ENCODE measurements at regions not wholly inside any gene's neighbourhood (a gene's known extent, or its start where the extent isn't known, plus 50 kb on each side); places are given as distances from the start of the nearest gene placed in this dataset.

- no peak overlapping the region for H3K4me3 ChIP-seq (replicated peaks; ENCODE audit: insufficient read depth, low read length)
- no peak overlapping the region for H3K27ac ChIP-seq (replicated peaks)
- H3K27me3 ChIP-seq (ENCODE audit: insufficient read depth, poor library complexity, severe bottlenecking) = no peaks in the 10 kb centered on the region
- no peak for TF ChIP-seq SPI1 (IDR thresholded peaks at IDR 0.05; ENCODE audit: borderline replicate concordance, low read depth)
- no peak for TF ChIP-seq CTCF (IDR thresholded peaks at IDR 0.05; ENCODE audit: insufficient read depth, low read length)
- no peak for TF ChIP-seq REST (IDR thresholded peaks at IDR 0.05; ENCODE audit: insufficient replicate concordance, low read depth)
- no peak for TF ChIP-seq POLR2AphosphoS5 (IDR thresholded peaks at IDR 0.05; ENCODE audit: low read depth)
- no peak for TF ChIP-seq GABPA (IDR thresholded peaks at IDR 0.05; ENCODE audit: low read depth)
- DNase-seq (ENCODE audit: low read depth in 1 of 2, low spot score in 1 of 2) = no peak
Measured at GRCh38 chr1:69016468-69016867, 519.6 kb upstream of the DEPDC1 start.

GRCh38 chr1:69029649-69030048 lies 532.8 kb upstream of the DEPDC1 start:
- no peaks in the 10 kb centered on the region for H3K27me3 ChIP-seq (ENCODE audit: insufficient read depth, poor library complexity, severe bottlenecking)
- no peak for DNase-seq (ENCODE audit: low read depth in 1 of 2, low spot score in 1 of 2)
- no peak overlapping the region for H3K4me3 ChIP-seq (replicated peaks; ENCODE audit: insufficient read depth, low read length)
- TF ChIP-seq SPI1 (IDR thresholded peaks at IDR 0.05; ENCODE audit: borderline replicate concordance, low read depth) (no peak), REST (IDR thresholded peaks at IDR 0.05; ENCODE audit: insufficient replicate concordance, low read depth) (no peak), GABPA (IDR thresholded peaks at IDR 0.05; ENCODE audit: low read depth) (no peak), CTCF (IDR thresholded peaks at IDR 0.05; ENCODE audit: insufficient read depth, low read length) (no peak), POLR2AphosphoS5 (IDR thresholded peaks at IDR 0.05; ENCODE audit: low read depth) (no peak)
- no peak overlapping the region for H3K27ac ChIP-seq (replicated peaks)

GRCh38 chr1:69038379-69038778 lies 529.3 kb upstream of the LRRC7 start:
- Histone ChIP-seq H3K27ac (replicated peaks) (no peak overlapping the region), H3K4me3 (replicated peaks; ENCODE audit: insufficient read depth, low read length) (no peak overlapping the region), H3K27me3 (ENCODE audit: insufficient read depth, poor library complexity, severe bottlenecking) (no peaks in the 10 kb centered on the region)
- TF ChIP-seq POLR2AphosphoS5 (IDR thresholded peaks at IDR 0.05; ENCODE audit: low read depth) (no peak), REST (IDR thresholded peaks at IDR 0.05; ENCODE audit: insufficient replicate concordance, low read depth) (no peak), GABPA (IDR thresholded peaks at IDR 0.05; ENCODE audit: low read depth) (no peak), CTCF (IDR thresholded peaks at IDR 0.05; ENCODE audit: insufficient read depth, low read length) (no peak), SPI1 (IDR thresholded peaks at IDR 0.05; ENCODE audit: borderline replicate concordance, low read depth) (no peak)
- no peak for DNase-seq (ENCODE audit: low read depth in 1 of 2, low spot score in 1 of 2)

Measured in HL-60 (cell line).